HepG2 (cell line): ENCODE measurements at regions not wholly inside any gene's neighbourhood (a gene's known extent, or its start where the extent isn't known, plus 50 kb on each side); places are given as distances from the start of the nearest gene placed in this dataset.

Source experiments
- CCAR2 ChIP-seq: fragments of 200-400 bp; formaldehyde crosslinking; optimal IDR thresholded peaks from 2 replicates; pipeline ENCODE3; 2018; ENCODE audit warnings: low read depth, mild to moderate bottlenecking, low read length, moderate library complexity
- EP300 ChIP-seq, 3 experiments: sonication (generic) in 1 of 3; formaldehyde crosslinking in 1 of 3; IDR thresholded peaks; 2 replicates each; pipeline versions ENCODE4 v1.5.1 to v1.6.1; 2011 to 2020; ENCODE audit warnings: low read depth in 2 of 3, low read length in 2 of 3, borderline replicate concordance in 1 of 3, improper control_type of control experiment in 1 of 3, mild to moderate bottlenecking in 1 of 3, missing genetic modification reagents in 1 of 3, moderate library complexity in 1 of 3
- EZH2 ChIP-seq: conservative IDR thresholded peaks from 2 replicates; pipeline ENCODE4 v1.6.1; 2012; ENCODE audit warnings: mild to moderate bottlenecking, low read depth, low read length, moderate library complexity
- GZF1 ChIP-seq: sonication (generic); formaldehyde crosslinking; IDR thresholded peaks from 2 replicates; pipeline ENCODE4 v1.5.1; 2020; ENCODE audit warnings: mild to moderate bottlenecking, missing genetic modification reagents
- KDM1A ChIP-seq: IDR thresholded peaks from 2 replicates; pipeline ENCODE4 v1.6.1; 2016; ENCODE audit warnings: missing compliant biosample characterization
- KLF12 ChIP-seq: sonication (generic); formaldehyde crosslinking; IDR thresholded peaks from 2 replicates; pipeline ENCODE4 v1.4.0; 2020; ENCODE audit warnings: missing genetic modification reagents, borderline replicate concordance
- MEIS1 ChIP-seq: sonication (generic); formaldehyde crosslinking; IDR thresholded peaks from 2 replicates; pipeline ENCODE4 v1.9.0; 2021; ENCODE audit warnings: mild to moderate bottlenecking, missing genetic modification reagents, moderate library complexity, borderline replicate concordance
- POLR2AphosphoS2 ChIP-seq: IDR thresholded peaks from 2 replicates; pipeline ENCODE4 v1.6.1; 2011; ENCODE audit warnings: low read depth, low read length, improper control_type of control experiment
- PTBP1 ChIP-seq: fragments of 200-400 bp; formaldehyde crosslinking; IDR thresholded peaks from 2 replicates; pipeline ENCODE4 v1.6.1; 2018; ENCODE audit warnings: low read length, low read depth; ENCODE audit not compliant: poor library complexity, severe bottlenecking
- SMAD9 ChIP-seq: sonication (generic); formaldehyde crosslinking; IDR thresholded peaks from 2 replicates; pipeline ENCODE4 v1.5.1; 2020; ENCODE audit warnings: mild to moderate bottlenecking, missing genetic modification reagents
- SP1 ChIP-seq, 2 experiments: fragments of 450-650 bp in 1 of 2; sonication (generic) in 1 of 2; formaldehyde crosslinking in 1 of 2; IDR thresholded peaks; 2 replicates each; pipeline versions ENCODE4 v1.4.0 to v1.6.1; 2016 to 2020; ENCODE audit warnings: missing genetic modification reagents in 1 of 2
- ZNF441 ChIP-seq: sonication (generic); formaldehyde crosslinking; IDR thresholded peaks from 2 replicates; pipeline ENCODE4 v1.7.0; 2021; ENCODE audit warnings: missing genetic modification reagents, borderline replicate concordance
- TF ChIP-seq, protein P1 (sequence below): sonication (generic); formaldehyde crosslinking; IDR thresholded peaks from 2 replicates; pipeline ENCODE4 v1.9.0; 2021; ENCODE audit warnings: mild to moderate bottlenecking, missing genetic modification reagents
- TF ChIP-seq, protein P2 (sequence below): sonication (generic); formaldehyde crosslinking; IDR thresholded peaks from 2 replicates; pipeline ENCODE4 v1.4.0; 2020; ENCODE audit warnings: missing genetic modification reagents

DNA sequence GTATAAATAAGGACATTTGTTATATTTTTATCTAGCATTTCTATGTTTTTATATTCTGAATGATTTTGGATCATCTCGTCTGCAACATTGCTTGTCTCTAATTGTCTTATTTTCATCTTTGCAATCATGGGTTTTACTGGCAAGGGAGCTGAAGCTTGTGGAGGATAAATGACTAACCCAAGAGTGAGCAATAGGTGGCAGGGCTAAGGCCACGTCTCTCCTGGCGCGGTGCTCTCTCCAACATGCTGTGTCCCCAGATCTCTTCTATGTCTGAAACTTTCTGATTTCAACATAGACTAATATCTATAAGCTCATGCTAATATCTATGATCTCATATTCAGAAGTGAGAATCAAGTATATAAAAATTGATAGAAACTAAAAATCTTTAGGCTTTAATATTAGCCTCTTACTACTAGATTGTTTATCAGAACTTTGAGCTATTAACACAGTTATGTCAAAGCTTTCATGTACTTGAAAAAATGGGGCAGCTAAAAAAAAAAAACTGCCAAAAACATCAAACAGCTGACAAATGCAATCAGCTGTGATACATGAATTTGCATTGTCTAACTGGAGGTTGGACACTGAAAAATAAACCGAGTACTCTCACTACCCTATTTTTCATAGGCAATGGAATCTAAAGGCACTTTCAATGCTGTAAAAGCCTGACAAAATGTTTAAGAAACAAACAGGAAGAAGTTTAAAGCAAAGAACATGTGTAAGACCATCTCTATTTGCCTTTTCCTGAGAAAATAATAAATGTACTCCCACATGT, 169.2 kb downstream of the TMA16 start:
- TF ChIP-seq, protein P1, sequence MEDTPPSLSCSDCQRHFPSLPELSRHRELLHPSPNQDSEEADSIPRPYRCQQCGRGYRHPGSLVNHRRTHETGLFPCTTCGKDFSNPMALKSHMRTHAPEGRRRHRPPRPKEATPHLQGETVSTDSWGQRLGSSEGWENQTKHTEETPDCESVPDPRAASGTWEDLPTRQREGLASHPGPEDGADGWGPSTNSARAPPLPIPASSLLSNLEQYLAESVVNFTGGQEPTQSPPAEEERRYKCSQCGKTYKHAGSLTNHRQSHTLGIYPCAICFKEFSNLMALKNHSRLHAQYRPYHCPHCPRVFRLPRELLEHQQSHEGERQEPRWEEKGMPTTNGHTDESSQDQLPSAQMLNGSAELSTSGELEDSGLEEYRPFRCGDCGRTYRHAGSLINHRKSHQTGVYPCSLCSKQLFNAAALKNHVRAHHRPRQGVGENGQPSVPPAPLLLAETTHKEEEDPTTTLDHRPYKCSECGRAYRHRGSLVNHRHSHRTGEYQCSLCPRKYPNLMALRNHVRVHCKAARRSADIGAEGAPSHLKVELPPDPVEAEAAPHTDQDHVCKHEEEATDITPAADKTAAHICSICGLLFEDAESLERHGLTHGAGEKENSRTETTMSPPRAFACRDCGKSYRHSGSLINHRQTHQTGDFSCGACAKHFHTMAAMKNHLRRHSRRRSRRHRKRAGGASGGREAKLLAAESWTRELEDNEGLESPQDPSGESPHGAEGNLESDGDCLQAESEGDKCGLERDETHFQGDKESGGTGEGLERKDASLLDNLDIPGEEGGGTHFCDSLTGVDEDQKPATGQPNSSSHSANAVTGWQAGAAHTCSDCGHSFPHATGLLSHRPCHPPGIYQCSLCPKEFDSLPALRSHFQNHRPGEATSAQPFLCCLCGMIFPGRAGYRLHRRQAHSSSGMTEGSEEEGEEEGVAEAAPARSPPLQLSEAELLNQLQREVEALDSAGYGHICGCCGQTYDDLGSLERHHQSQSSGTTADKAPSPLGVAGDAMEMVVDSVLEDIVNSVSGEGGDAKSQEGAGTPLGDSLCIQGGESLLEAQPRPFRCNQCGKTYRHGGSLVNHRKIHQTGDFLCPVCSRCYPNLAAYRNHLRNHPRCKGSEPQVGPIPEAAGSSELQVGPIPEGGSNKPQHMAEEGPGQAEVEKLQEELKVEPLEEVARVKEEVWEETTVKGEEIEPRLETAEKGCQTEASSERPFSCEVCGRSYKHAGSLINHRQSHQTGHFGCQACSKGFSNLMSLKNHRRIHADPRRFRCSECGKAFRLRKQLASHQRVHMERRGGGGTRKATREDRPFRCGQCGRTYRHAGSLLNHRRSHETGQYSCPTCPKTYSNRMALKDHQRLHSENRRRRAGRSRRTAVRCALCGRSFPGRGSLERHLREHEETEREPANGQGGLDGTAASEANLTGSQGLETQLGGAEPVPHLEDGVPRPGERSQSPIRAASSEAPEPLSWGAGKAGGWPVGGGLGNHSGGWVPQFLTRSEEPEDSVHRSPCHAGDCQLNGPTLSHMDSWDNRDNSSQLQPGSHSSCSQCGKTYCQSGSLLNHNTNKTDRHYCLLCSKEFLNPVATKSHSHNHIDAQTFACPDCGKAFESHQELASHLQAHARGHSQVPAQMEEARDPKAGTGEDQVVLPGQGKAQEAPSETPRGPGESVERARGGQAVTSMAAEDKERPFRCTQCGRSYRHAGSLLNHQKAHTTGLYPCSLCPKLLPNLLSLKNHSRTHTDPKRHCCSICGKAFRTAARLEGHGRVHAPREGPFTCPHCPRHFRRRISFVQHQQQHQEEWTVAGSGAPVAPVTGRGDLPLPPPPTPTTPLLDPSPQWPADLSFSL (CRISPR knock-in tag): no peak
- no peak for TF ChIP-seq GZF1 (CRISPR knock-in tag)
- TF ChIP-seq CCAR2: no peak
- TF ChIP-seq EZH2: no peak
- TF ChIP-seq SMAD9: no peak
- no peak for TF ChIP-seq EP300 (IDR thresholded peaks at IDR 0.05; ENCODE audit: low read depth in 2 of 2, low read length in 2 of 2)
- TF ChIP-seq EP300 (CRISPR knock-in tag; IDR thresholded peaks at IDR 0.05; ENCODE audit: borderline replicate concordance): no peak
- no peak for TF ChIP-seq SP1 (IDR thresholded peaks at IDR 0.05)
- TF ChIP-seq SP1 (CRISPR knock-in tag; IDR thresholded peaks at IDR 0.05): no peak
- TF ChIP-seq POLR2AphosphoS2: no peak
- no peak for TF ChIP-seq PTBP1
- TF ChIP-seq, protein P2, sequence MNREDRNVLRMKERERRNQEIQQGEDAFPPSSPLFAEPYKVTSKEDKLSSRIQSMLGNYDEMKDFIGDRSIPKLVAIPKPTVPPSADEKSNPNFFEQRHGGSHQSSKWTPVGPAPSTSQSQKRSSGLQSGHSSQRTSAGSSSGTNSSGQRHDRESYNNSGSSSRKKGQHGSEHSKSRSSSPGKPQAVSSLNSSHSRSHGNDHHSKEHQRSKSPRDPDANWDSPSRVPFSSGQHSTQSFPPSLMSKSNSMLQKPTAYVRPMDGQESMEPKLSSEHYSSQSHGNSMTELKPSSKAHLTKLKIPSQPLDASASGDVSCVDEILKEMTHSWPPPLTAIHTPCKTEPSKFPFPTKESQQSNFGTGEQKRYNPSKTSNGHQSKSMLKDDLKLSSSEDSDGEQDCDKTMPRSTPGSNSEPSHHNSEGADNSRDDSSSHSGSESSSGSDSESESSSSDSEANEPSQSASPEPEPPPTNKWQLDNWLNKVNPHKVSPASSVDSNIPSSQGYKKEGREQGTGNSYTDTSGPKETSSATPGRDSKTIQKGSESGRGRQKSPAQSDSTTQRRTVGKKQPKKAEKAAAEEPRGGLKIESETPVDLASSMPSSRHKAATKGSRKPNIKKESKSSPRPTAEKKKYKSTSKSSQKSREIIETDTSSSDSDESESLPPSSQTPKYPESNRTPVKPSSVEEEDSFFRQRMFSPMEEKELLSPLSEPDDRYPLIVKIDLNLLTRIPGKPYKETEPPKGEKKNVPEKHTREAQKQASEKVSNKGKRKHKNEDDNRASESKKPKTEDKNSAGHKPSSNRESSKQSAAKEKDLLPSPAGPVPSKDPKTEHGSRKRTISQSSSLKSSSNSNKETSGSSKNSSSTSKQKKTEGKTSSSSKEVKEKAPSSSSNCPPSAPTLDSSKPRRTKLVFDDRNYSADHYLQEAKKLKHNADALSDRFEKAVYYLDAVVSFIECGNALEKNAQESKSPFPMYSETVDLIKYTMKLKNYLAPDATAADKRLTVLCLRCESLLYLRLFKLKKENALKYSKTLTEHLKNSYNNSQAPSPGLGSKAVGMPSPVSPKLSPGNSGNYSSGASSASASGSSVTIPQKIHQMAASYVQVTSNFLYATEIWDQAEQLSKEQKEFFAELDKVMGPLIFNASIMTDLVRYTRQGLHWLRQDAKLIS (CRISPR knock-in tag): no peak
- no peak for TF ChIP-seq KLF12 (CRISPR knock-in tag)
- TF ChIP-seq MEIS1 (CRISPR knock-in tag): no peak
- no peak for TF ChIP-seq ZNF441
- no peak for TF ChIP-seq KDM1A (CRISPR knock-in tag)
